K562 (cell line): ENCODE measurements at regions not wholly inside any gene's neighbourhood (a gene's known extent, or its start where the extent isn't known, plus 50 kb on each side); places are given as distances from the start of the nearest gene placed in this dataset.

Experiments used
- ATAC-seq: fragments of 200-7000 bp; cut with Tn5 transposase; 3 replicates; pipeline ENCODE4 v1.9.1; 2020; ENCODE audit warnings: moderate library complexity
- BruUV-seq: library from RNA; stranded (reverse); fragments of 400-500 nt; replicated peaks from 2 replicates; lab custom pipeline; 2021; lab: Mats Ljungman, UMichigan
- CTCF ChIA-PET: fragments of 300-600 bp; formaldehyde crosslinking; extraction: SDS; loops from one replicate; lab custom pipeline; 2021; ENCODE audit warnings: low intra/inter-chr PET ratio; lab: Yijun Ruan, JAX
- POLR2A ChIA-PET: fragments of 300-600, 350-650 bp; sonication (Branson Sonifier 250); formaldehyde crosslinking; extraction: SDS; loops from one replicate; lab custom pipeline; 2021; ENCODE audit warnings: antibody characterized with exemption, inconsistent platforms; lab: Yijun Ruan, JAX
- DNase-seq, 4 experiments: peaks; one replicate each; pipeline versions ENCODE4 v3.0.0 to v3.0.0-alpha.2; 2011 to 2018; ENCODE audit warnings: low spot score in 3 of 4, mixed read lengths in 3 of 4; ENCODE audit errors: extremely low read depth in 1 of 4
- FAIRE-seq: peaks from 2 replicates; lab custom pipeline; 2011; peaks lifted over from hg19 to GRCh38; lab: Jason Lieb, UNC
- H2AFZ ChIP-seq: 2 replicates; pipeline ENCODE4 v1.6.0; 2011; ENCODE audit warnings: low read depth, low read length, control low read depth, inconsistent platforms
- H3K27ac ChIP-seq: fragments of 200-600 bp; 3 replicates; pipeline ENCODE4 v1.8.0; 2011; ENCODE audit warnings: low read depth, mild to moderate bottlenecking, control low read depth, inconsistent platforms, low read length, moderate library complexity, mixed read lengths; ENCODE audit errors: extremely low read depth
- H3K27me3 ChIP-seq, 2 experiments: fragments of 300-600 bp in 1 of 2; 2 replicates in 1 of 2; 3 replicates in 1 of 2; pipeline versions ENCODE4 v1.6.0 to v1.8.0; 2011; ENCODE audit warnings: inconsistent platforms in 2 of 2, low read length in 2 of 2, mild to moderate bottlenecking in 1 of 2, mixed read lengths in 1 of 2, moderate library complexity in 1 of 2; ENCODE audit not compliant: control insufficient read depth in 2 of 2, insufficient read depth in 2 of 2
- H3K36me3 ChIP-seq: fragments of 300-600 bp; 3 replicates; pipeline ENCODE4 v1.8.0; 2011; ENCODE audit warnings: mild to moderate bottlenecking, low read length, inconsistent platforms; ENCODE audit not compliant: control insufficient read depth, insufficient read depth
- H3K4me1 ChIP-seq, 2 experiments: fragments of 200-600 bp in 1 of 2; replicated peaks in 1 of 2; 2 replicates in 1 of 2; 3 replicates in 1 of 2; pipeline versions ENCODE4 v1.5.1 to v1.8.0; 2011; ENCODE audit warnings: inconsistent platforms in 2 of 2, low read length in 2 of 2, mild to moderate bottlenecking in 1 of 2, mixed read lengths in 1 of 2, moderate library complexity in 1 of 2; ENCODE audit not compliant: control insufficient read depth in 2 of 2, insufficient read depth in 2 of 2
- H3K4me2 ChIP-seq: 2 replicates; pipeline ENCODE4 v1.6.1; 2011; ENCODE audit warnings: low read length, control low read depth, inconsistent platforms, mixed read lengths; ENCODE audit not compliant: insufficient read depth
- H3K4me3 ChIP-seq: fragments of 200-600 bp; sonication (generic), shearing (Covaris generic); 2 replicates; pipeline ENCODE4 v1.5.1; 2016; ENCODE audit warnings: control low read depth, inconsistent platforms
- H3K79me2 ChIP-seq: fragments of 200-600 bp; 3 replicates; pipeline ENCODE4 v1.8.0; 2011; ENCODE audit warnings: low read length, inconsistent platforms; ENCODE audit not compliant: control insufficient read depth, insufficient read depth
- H3K9ac ChIP-seq, 2 experiments: 2 replicates each; pipeline versions ENCODE4 v1.6.0 to v1.6.1; 2011; ENCODE audit warnings: low read depth in 2 of 2, low read length in 2 of 2, control low read depth in 1 of 2, inconsistent platforms in 1 of 2, mild to moderate bottlenecking in 1 of 2, mixed read lengths in 1 of 2; ENCODE audit not compliant: insufficient read depth in 1 of 2
- H3K9me1 ChIP-seq: one replicate; pipeline ENCODE4 v1.6.0; 2011; ENCODE audit warnings: inconsistent platforms, mild to moderate bottlenecking, low read length, moderate library complexity; ENCODE audit not compliant: control insufficient read depth, insufficient read depth
- H3K9me3 ChIP-seq: replicated peaks from 2 replicates; pipeline ENCODE4 v1.5.1; 2011; ENCODE audit warnings: low read depth, low read length, inconsistent platforms; ENCODE audit not compliant: control insufficient read depth, insufficient read depth
- H4K20me1 ChIP-seq: replicated peaks from 2 replicates; pipeline ENCODE4 v1.6.1; 2011; ENCODE audit warnings: low read length, inconsistent platforms, mixed read lengths; ENCODE audit not compliant: control insufficient read depth, insufficient read depth
- ELF1 ChIP-seq: fragments of 200-800 bp; sonication (Bioruptor generic); IDR thresholded peaks from 2 replicates; pipeline ENCODE4 v1.6.1; 2016; ENCODE audit warnings: missing genetic modification characterization, missing compliant biosample characterization
- ESRRA ChIP-seq: fragments of 450-650 bp; IDR thresholded peaks from 2 replicates; pipeline ENCODE4 v1.6.1; 2014; ENCODE audit warnings: low read depth, mild to moderate bottlenecking, moderate library complexity, borderline replicate concordance
- GTF2A2 ChIP-seq: IDR thresholded peaks from 2 replicates; pipeline ENCODE4 v1.6.1; 2016; ENCODE audit warnings: mild to moderate bottlenecking, missing genetic modification characterization, missing compliant biosample characterization
- HSF4 ChIP-seq: fragments of 250-450 bp; sonication (Bioruptor Pico); IDR thresholded peaks from 2 replicates; pipeline ENCODE4 v2.1.2; 2022; ENCODE audit warnings: mild to moderate bottlenecking, moderate library complexity, borderline replicate concordance
- KLF16 ChIP-seq: IDR thresholded peaks from 2 replicates; pipeline ENCODE4 v1.6.1; 2016; ENCODE audit warnings: antibody characterized with exemption
- LEF1 ChIP-seq: fragments of 450-650 bp; IDR thresholded peaks from 2 replicates; pipeline ENCODE4 v1.6.1; 2016; ENCODE audit warnings: mild to moderate bottlenecking
- MXI1 ChIP-seq: IDR thresholded peaks from 2 replicates; pipeline ENCODE4 v1.6.1; 2011; ENCODE audit warnings: low read depth, mild to moderate bottlenecking, improper control_type of control experiment, low read length
- POLR2AphosphoS2 ChIP-seq: IDR thresholded peaks from 2 replicates; pipeline ENCODE4 v1.6.1; 2012; ENCODE audit warnings: low read length, improper control_type of control experiment
- POLR2B ChIP-seq: fragments of 450-650 bp; IDR thresholded peaks from 2 replicates; pipeline ENCODE4 v1.6.1; 2018; ENCODE audit warnings: low read depth; ENCODE audit not compliant: partially characterized antibody
- RUNX1 ChIP-seq: sonication (generic); IDR thresholded peaks from 2 replicates; pipeline ENCODE4 v1.6.1; 2016; ENCODE audit warnings: antibody characterized with exemption, low read depth
- SUPT5H ChIP-seq: fragments of 450-650 bp; IDR thresholded peaks from 2 replicates; pipeline ENCODE4 v1.6.1; 2016
- TAF1 ChIP-seq: IDR thresholded peaks from 2 replicates; pipeline ENCODE4 v1.6.1; 2011; ENCODE audit warnings: mild to moderate bottlenecking, low read length, moderate library complexity; ENCODE audit not compliant: insufficient read depth, control insufficient read depth, severe bottlenecking; ENCODE audit errors: extremely low read depth
- TCF7 ChIP-seq: sonication (generic); IDR thresholded peaks from 2 replicates; pipeline ENCODE4 v1.6.1; 2016; ENCODE audit warnings: antibody characterized with exemption, borderline replicate concordance
- ZNF124 ChIP-seq: sonication (generic); formaldehyde crosslinking; IDR thresholded peaks from 2 replicates; pipeline ENCODE4 v1.8.1; 2022; ENCODE audit warnings: missing genetic modification reagents
- ZNF212 ChIP-seq: fragments of 450-650 bp; formaldehyde crosslinking; IDR thresholded peaks from 2 replicates; pipeline ENCODE4 v1.4.0; 2020; ENCODE audit warnings: mild to moderate bottlenecking
- ZNF584 ChIP-seq: fragments of 200-800 bp; sonication (Bioruptor generic); IDR thresholded peaks from 2 replicates; pipeline ENCODE4 v1.6.1; 2016; ENCODE audit warnings: low read depth, mild to moderate bottlenecking, missing genetic modification characterization, missing compliant biosample characterization
- WGBS: fragments of 100-300 bp; shearing (Covaris generic); methylation state at CpG from one replicate; pipeline ENCODE4 v1.1.6; 2016; ENCODE audit warnings: low coverage, mixed read lengths; ENCODE audit not compliant: insufficient coverage; ENCODE audit errors: missing lambda C conversion rate; 5-methylcytosine and 5-hydroxymethylcytosine counted together
- in situ Hi-C: fragments of 300-500 bp; cut with MboI; formaldehyde crosslinking; loops from 4 replicates; pipeline ENCODE4 v1.15.0; 2018; ENCODE audit warnings: inconsistent platforms, mixed read lengths
- intact Hi-C: fragments of 100-400 bp; cut with micrococcal nuclease; formaldehyde crosslinking; loops from 2 replicates; pipeline ENCODE4 v1.14.2; 2022

DNA sequence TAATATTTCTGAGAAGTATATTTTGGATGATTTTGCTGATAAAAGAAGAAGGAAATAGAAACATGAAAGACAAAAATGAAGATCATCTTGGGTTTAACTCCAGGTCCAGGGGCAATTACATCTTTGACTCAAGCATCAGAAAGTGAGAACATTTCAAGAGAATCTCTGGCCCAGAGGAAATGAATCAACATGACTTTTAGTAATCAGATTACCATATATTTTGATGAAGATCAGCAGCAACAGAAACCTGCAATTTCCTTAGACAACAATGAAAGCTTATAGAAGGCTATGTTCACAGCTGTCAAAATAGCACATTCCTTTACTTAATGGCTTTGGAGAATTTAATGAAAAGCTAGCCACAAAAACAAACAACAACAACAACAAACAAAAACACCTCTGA, 638.1 kb downstream of the EFNA5 start:
- Histone ChIP-seq H3K36me3 (no peaks in the 10 kb centered on the region), H4K20me1 (no peaks in the 10 kb centered on the region), H3K9me1 (no peaks in the 10 kb centered on the region)
- in situ Hi-C loops (no loop called here), intact Hi-C loops (no loop called here)
- TF ChIP-seq HSF4 (CRISPR knock-in tag) (no peak), TAF1 (no peak), SUPT5H (no peak), RUNX1 (no peak), ESRRA (no peak)
- TF ChIP-seq, all 486 proteins: peak for 0
- H3K27ac ChIP-seq: no peak overlapping the region
- ChIA-PET POLR2A (no interaction called here), CTCF (no interaction called here)
- ATAC-seq (no peak), DNase-seq (no peak), FAIRE-seq (no peak)
- no peak overlapping the region for H3K4me3 ChIP-seq
- no peaks in the 10 kb centered on the region for H3K4me1 ChIP-seq
- no peak overlapping the region for H3K9ac ChIP-seq
- no peak overlapping the region for H3K4me2 ChIP-seq
- no peak overlapping the region for H2AFZ ChIP-seq
- no peaks in the 10 kb centered on the region for H3K27me3 ChIP-seq
- no TSS peak for BruUV-seq
- H3K79me2 ChIP-seq: no peaks in the 10 kb centered on the region
- H3K9me3 ChIP-seq: no peaks in the 10 kb centered on the region

DNA sequence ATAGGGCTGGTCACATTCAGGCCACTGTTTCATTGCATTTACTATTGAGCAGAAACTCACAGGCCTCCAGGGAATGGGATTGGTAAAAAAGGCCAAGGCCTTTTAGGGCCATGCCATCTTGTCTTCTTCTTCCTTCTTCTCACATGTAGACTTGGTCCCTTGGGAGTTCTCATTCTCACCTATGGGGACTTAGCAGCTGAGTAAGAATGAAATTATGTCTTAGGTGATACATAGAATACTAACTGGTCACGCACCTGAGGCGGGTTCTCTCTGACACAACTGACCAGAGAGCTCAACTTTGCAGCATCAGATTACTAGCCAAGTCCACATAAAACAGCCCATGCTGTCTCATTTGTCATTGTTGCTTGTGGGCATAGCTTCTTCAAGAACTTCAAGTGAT, 641.8 kb downstream of the EFNA5 start:
- Histone ChIP-seq H4K20me1 (no peaks in the 10 kb centered on the region), H3K79me2 (no peaks in the 10 kb centered on the region), H3K27ac (no peak overlapping the region), H3K27me3 (no peaks in the 10 kb centered on the region), H3K4me3 (no peak overlapping the region), H3K9ac (no peak overlapping the region), H3K4me1 (no peaks in the 10 kb centered on the region), H3K9me3 (no peaks in the 10 kb centered on the region), H3K9me1 (no peaks in the 10 kb centered on the region), H3K36me3 (no peaks in the 10 kb centered on the region), H3K4me2 (no peak overlapping the region), H2AFZ (no peak overlapping the region)
- intact Hi-C loops: no loop called here
- CTCF ChIA-PET: no interaction called here
- WGBS: 0% methylated on average over 2 of the region's 2 CpGs
- DNase-seq: no peak
- no peak for FAIRE-seq
- no peak for TF ChIP-seq POLR2B
- no peak for TF ChIP-seq ELF1 (tag)
- TF ChIP-seq LEF1: no peak
- no peak for TF ChIP-seq ZNF212 (CRISPR knock-in tag)
- no peak for TF ChIP-seq ZNF124
- TF ChIP-seq ZNF584 (CRISPR knock-in tag): no peak
- TF ChIP-seq POLR2AphosphoS2: no peak
- TF ChIP-seq MXI1: no peak
- no peak for TF ChIP-seq KLF16
- TF ChIP-seq TCF7: no peak
- no peak for TF ChIP-seq GTF2A2
- in situ Hi-C loops: no loop called here
- POLR2A ChIA-PET: no interaction called here
- BruUV-seq: no TSS peak
- no peak for ATAC-seq
